ENCODE measurements at regions not wholly inside any gene's neighbourhood (a gene's known extent, or its start where the extent isn't known, plus 50 kb on each side); places are given as distances from the start of the nearest gene placed in this dataset.

- no peak for DNase-seq (ENCODE audit: low spot score)
Observed at GRCh38 chr18:39799006-39799405, 2156.0 kb upstream of the PIK3C3 start.

GRCh38 chr18:39796393-39796792 is 2158.6 kb upstream of the PIK3C3 start:
- DNase-seq (ENCODE audit: low spot score): no peak

- no peak for DNase-seq (ENCODE audit: low spot score)
Observed at GRCh38 chr18:39795350-39795749, 2159.7 kb upstream of the PIK3C3 start.

DNA sequence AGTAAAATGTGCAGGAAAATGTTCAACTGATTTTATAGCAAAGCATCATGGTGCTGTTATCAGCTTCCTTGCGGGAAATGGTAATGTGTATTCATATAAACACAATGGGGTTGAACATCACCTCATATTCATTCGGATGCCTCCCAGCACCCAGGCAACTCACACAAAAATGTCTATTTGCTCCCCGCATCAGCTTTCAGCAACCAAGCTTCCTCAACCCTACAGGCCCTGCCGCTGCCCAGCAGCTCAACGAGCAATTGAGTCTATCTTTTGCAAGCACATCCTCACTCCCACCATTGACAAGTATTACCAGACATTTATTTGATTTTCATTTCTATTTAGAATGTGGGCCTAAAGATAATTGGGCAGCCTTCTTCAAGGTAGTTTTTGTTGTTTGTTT is 2161.4 kb upstream of the PIK3C3 start:
- DNase-seq (ENCODE audit: low spot score): no peak

DNA sequence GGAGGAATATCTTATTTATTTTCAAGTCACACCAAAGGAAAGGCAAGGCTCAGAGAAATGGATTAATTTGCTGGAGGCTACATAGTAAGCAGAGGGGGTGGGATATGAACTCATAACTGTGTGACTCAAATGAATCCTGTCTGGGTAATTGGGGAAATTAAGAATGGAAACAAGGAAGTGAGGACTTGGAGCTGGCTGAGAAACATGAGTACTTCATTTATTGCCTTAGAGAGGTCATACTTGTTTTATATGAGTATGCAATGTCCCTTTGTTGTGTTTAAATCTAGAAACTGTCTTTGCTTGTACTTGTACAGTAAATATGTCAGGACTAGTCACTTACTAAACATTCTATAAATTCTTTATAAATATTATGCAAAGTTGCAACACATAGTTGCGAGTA is 2166.7 kb upstream of the PIK3C3 start:
- no peak for DNase-seq (ENCODE audit: low spot score)

DNA sequence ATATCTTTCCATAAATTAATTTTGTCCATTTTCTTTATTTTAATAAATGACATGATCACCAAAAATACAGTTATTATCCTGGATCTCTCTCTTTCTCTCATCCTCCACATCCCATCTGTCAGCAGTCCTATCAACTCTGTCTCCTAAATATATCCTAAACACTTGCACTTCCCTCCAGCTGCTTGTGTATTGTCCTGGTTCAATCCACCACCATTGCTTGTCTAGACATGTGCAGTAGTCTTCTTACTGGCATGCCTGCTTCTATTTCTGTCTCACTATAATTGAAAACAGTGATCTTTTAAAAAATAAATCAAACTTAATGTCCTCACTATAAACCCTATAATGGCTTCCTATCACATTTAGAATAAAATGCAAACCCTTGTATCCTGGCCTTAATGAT is 2168.6 kb upstream of the PIK3C3 start:
- DNase-seq (ENCODE audit: low spot score): no peak

DNA sequence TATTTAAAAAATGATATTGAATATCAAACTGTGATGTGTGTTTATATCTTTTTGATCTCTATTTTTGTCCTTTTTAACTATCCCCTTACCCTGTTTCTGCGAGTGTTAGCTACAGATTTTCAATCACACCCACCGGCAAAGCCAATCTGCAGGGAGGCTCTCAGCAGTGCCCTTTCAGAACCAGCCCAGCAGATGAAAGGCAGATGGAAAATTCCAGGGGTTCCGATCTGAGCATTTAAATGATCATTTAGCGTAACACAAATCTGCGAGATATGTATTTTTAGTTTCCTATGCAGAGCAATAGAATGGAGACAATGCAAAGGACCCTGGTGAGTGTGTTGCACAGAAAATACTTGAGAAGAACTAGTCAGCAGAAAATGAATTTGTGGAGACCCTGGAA is 2170.5 kb upstream of the PIK3C3 start:
- DNase-seq (ENCODE audit: low spot score): no peak

DNA sequence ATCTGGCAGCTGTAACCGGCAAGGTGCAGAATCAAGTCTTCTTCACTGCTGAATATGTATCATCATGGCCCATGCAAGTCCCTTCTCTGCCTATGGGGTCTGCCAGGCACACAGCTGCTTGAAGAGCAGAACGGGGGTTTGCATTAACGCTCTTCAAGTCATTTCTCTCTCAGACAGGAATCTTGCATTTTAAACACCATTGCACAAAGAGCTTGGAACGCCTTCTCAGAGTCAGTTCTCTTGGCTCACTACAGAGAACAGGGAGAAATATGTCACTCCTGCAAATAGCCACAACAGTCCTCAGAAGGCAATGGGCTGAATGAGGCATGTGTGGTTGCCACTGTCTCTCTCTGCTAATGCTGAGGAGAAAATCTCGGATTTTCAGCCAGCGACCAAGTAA is 2173.5 kb upstream of the PIK3C3 start:
- no peak for DNase-seq (ENCODE audit: low spot score)

- no peak for DNase-seq (ENCODE audit: low spot score)
Observed at GRCh38 chr18:39780774-39781173, 2174.3 kb upstream of the PIK3C3 start.

DNA sequence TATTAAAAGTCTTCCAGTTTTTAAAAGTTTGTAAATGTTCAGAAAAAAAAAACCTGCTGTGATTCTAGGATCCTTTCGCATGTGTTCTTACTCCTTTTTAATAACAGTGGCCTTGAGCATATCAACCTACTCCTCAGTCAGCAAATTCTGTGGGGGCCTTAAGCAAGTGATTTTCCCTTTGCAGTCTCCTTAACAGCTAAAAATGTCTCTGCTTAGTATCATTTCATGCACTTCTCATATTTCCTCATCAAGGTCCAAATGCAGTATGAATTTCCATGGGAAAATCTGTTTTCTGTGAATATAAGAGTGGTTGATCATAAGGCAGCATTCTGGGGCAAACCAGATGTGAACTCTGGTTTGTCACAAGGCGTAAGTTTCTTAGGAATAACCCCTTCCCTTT is 2175.1 kb upstream of the PIK3C3 start:
- no peak for DNase-seq (ENCODE audit: low spot score)

GRCh38 chr18:39776766-39777165 is 2178.3 kb upstream of the PIK3C3 start:
- DNase-seq (ENCODE audit: low spot score): no peak

DNA sequence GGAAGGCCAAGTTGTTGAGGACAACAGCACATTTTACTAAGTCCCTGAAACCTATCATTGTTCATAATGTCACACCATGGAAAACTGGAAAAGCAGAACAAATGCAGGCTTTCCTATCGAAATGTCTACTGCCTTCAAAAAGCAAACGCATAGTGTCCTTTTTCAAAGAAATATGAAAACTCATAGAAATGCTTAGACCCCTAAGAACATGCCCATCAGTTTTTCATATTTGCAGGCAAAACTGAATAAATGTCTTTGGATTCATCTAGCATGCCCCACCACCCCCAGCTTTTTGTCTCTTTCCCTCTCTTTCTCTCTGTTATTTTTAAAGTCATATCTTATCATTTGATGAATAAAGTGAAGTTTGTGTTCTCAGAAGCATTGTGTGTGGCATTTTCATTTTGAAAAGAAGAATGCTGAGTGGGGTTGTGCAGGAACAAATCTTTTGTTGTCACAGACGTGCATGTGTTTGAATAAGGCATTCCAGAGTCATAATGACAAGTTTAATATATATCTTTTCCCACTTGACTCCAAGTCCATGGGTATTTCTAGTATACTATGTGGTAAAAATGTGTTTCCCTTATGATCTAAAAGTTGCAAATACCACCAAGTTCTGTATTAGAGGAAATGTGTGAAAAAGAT is 2180.0 kb upstream of the PIK3C3 start:
- DNase-seq (ENCODE audit: low spot score): no peak

DNA sequence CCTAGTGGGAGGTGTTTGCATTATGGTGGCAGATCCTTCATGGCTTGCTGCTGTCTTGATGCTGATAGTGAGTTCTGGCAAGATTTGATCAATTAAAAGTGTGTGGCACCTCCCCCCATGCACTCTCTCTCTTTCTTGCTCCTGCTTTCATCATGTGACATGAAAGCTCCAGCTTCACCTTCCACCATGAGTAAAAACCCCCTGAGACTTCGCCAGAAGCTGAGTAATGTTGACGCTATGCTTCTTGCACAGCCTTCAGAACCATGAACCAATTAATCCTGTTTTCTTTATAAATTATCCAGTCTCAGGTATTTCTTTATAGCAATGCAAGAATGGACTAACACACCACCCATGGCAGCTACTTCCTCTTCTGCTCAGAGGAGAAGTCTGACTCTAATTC is 2181.4 kb upstream of the PIK3C3 start:
- DNase-seq (ENCODE audit: low spot score): no peak

DNA sequence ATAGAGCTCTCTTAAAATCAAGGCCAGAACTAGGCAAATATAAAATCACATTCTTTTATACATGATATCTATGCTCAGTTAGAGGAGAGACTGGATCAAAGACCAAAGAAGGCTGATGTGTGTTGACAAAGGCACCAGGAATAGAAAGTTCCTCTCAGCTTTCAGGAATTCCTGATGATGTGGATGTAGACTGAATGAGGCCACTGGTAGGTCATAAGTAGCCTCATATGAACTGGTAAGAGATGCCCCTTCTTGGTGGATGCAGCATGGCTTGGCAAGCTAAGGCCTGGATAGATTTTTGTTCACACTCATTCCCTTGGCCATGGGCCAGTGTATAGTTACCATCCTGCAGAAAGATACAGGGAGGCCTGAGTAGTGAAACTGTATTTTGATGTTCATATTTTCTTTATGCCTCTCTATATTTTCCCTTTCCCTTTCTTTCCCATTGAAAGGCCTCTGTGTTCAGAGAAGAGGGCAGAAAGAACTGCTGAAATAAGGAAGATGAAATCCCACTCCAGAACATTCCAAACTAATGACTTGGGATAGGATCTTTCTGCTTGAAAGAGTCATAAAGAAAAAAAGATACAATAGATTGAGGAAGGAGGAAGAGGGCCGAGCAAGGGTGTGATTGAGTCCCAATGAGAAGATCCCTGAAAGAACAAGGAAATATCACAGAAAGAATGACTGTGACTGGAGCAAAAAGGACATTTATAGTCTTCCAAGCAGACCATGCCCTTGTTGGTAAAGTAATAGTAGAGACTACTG is 2182.7 kb upstream of the PIK3C3 start:
- no peak for DNase-seq (ENCODE audit: low spot score)

GRCh38 chr18:39770399-39770798 is 2184.6 kb upstream of the PIK3C3 start:
- no peak for DNase-seq (ENCODE audit: low spot score)

DNA sequence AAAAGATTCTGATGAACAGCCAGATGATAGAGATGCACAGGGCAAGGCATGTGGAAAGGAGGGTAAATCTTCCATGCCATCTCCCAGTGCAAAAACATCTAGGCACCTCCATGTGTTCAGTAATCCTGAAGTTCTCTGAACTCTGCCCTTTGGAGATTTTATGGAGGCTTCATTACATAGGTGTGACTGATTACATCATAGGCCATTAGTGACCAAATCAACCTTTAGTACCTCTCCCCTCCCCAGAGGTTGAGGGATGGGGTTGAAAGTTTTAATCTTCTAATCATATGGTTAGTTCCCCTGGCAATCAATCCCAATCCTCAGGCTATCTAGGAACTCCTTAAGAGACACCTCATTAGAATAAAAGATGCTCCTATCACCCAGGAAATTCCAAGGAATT is 2190.2 kb upstream of the PIK3C3 start:
- no peak for DNase-seq (ENCODE audit: low spot score)

DNA sequence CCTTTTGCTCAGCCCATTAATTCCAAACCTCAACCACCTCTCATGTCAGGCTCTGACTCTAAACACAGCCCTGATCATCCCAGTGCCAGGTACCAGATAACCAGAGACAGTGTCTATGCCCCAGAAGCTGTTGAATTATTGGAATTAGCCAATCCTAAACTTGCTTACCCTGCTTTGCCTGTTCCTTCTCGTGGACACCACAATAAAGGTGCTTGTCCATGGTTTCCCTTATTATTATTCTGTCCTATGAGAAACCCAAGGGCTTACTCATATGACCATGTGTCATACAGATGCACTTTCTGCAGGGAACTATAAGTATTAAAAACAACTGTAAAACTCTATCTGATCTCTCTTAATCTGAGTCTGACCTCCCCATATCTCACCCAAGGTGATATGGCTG is 2193.8 kb upstream of the PIK3C3 start:
- DNase-seq (ENCODE audit: low spot score): no peak

GRCh38 chr18:39759926-39760325 is 2194.3 kb upstream of the CELF4 start:
- DNase-seq (ENCODE audit: low spot score): no peak

DNA sequence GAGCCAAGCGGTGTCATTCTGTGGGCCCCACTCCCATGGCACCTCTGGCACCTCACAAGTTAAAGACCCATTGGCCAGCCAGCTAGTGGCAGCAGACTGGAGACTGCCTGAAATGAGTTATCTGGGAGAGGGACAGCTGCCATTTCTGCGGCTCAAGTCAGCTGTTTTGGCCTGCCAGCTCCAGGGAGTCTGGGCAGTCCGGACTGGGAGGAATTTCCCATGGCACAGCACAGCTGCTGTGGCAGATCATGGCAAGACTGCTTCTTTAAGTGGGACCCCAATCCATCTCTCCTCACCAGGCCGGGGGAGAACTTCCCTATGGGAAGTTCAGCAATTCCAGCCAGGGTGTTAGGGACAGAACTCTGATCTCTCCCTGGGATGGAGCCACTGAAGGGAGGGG is 2187.6 kb upstream of the CELF4 start:
- DNase-seq (ENCODE audit: low spot score): no peak

DNA sequence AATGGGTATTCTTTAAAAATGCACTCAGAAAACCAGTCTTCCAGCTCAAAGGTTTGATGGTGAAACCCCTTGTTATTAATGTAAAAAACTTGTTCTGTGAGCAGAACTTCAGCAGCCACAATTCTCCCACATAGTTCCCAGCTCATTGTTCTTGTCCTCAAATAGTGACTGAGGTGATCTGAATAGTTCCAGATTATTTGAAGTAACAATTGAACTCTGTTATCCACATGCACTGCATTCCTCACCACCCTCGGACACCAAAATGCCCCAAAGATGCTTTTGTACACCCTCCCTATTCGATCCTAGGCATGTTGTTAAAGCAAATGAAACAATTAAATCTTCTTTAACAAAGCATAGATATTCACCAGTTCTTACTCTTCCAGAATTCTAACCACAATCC is 2186.8 kb upstream of the CELF4 start:
- DNase-seq (ENCODE audit: low spot score): no peak

GRCh38 chr18:39751921-39752320 is 2186.3 kb upstream of the CELF4 start:
- DNase-seq (ENCODE audit: low spot score): no peak

DNA sequence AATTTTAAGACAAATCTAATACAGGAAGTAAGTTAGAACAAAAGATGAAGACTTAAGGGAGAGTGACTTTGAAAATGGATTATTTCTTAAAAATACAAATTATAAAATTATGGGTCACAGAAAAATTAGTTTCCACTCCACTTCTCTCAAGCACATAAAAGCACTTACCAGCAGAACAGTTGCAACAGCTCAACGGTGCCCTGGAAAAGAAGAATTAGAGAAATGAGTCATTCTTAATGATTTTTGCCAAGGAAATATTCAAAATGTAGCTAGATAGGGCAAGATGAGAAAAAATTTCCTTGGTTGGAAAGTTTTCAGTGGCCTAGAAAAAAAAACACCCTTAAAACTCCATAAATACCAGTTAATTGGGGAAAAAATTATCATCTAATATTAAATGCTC is 2185.6 kb upstream of the CELF4 start:
- DNase-seq (ENCODE audit: low spot score): no peak

GRCh38 chr18:39749154-39749553 is 2183.6 kb upstream of the CELF4 start:
- DNase-seq (ENCODE audit: low spot score): no peak

DNA sequence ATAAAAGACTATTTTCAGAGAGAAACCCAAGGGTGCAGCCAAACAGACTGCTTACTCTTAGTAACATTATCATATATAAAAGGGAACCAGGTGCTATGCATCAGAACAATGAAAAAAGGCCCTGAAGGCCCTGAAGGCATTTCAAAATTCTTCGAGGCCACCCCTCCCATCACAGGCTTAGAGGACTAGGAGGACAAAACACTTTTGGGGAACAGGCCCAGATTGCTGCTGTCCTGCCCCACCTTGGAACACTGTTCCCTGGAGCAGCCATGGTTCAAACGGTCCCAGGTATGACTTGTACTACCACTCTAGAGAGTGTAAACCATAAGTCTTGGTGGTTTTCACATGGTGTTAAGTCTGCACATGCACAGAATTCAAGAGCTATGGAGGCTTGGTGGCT is 2183.1 kb upstream of the CELF4 start:
- no peak for DNase-seq (ENCODE audit: low spot score)

All from germinal center (tissue), 1 donor.